ENCODE measurements at regions not wholly inside any gene's neighbourhood (a gene's known extent, or its start where the extent isn't known, plus 50 kb on each side); places are given as distances from the start of the nearest gene placed in this dataset.

- no peak for DNase-seq
Observed at GRCh38 chr1:36743286-36744005, 260.7 kb upstream of the CSF3R start.

GRCh38 chr1:36741066-36741465, 258.4 kb upstream of the CSF3R start:
- no peak for DNase-seq

GRCh38 chr1:36740446-36740845, 257.7 kb upstream of the CSF3R start:
- DNase-seq: no peak

GRCh38 chr1:36739703-36740289, 257.1 kb upstream of the CSF3R start:
- no peak for DNase-seq

- DNase-seq: no peak
Observed at GRCh38 chr1:36738245-36738644, 255.5 kb upstream of the CSF3R start.

GRCh38 chr1:36737767-36738166, 255.1 kb upstream of the CSF3R start:
- DNase-seq: no peak

GRCh38 chr1:36737038-36737555, 254.4 kb upstream of the CSF3R start:
- DNase-seq: no peak

- DNase-seq: no peak
Observed at GRCh38 chr1:36735939-36736730, 253.4 kb upstream of the CSF3R start.

- DNase-seq: no peak
Observed at GRCh38 chr1:36735436-36735835, 252.7 kb upstream of the CSF3R start.

GRCh38 chr1:36734356-36734755, 251.6 kb upstream of the CSF3R start:
- no peak for DNase-seq

GRCh38 chr1:36733748-36734147, 251.0 kb upstream of the CSF3R start:
- DNase-seq: no peak

- DNase-seq: no peak
Observed at GRCh38 chr1:36732015-36732356, 249.3 kb upstream of the CSF3R start.

- no peak for DNase-seq
Observed at GRCh38 chr1:36731226-36732014, 248.7 kb upstream of the CSF3R start.

- DNase-seq: no peak
Observed at GRCh38 chr1:36730599-36730998, 247.9 kb upstream of the CSF3R start.

GRCh38 chr1:36729716-36730510, 247.2 kb upstream of the CSF3R start:
- no peak for DNase-seq

- DNase-seq: no peak
Observed at GRCh38 chr1:36729289-36729688, 246.6 kb upstream of the CSF3R start.

- no peak for DNase-seq
Observed at GRCh38 chr1:36728846-36729245, 246.1 kb upstream of the CSF3R start.

GRCh38 chr1:36728051-36728450, 245.3 kb upstream of the CSF3R start:
- DNase-seq: no peak

- DNase-seq: no peak
Observed at GRCh38 chr1:36725151-36725550, 242.4 kb upstream of the CSF3R start.

GRCh38 chr1:36723813-36724212, 241.1 kb upstream of the CSF3R start:
- DNase-seq: no peak

GRCh38 chr1:36722871-36723270, 240.2 kb upstream of the CSF3R start:
- DNase-seq: peak; percentile 25

GRCh38 chr1:36721261-36721660, 238.5 kb upstream of the CSF3R start:
- no peak for DNase-seq

All from tongue (tissue), 1 donor.